Vagina (tissue), 2 donors: ENCODE measurements at regions not wholly inside any gene's neighbourhood (a gene's known extent, or its start where the extent isn't known, plus 50 kb on each side); places are given as distances from the start of the nearest gene placed in this dataset.

ENCODE experiments used
- CTCF ChIP-seq, 3 experiments: fragments of 450-650 bp in 2 of 3; fragments of 200-600 bp in 1 of 3; sonication (generic) in 1 of 3; IDR thresholded peaks; one replicate each; pipeline ENCODE4 v1.5.1; 2017 to 2019; ENCODE audit warnings: antibody characterized with exemption in 3 of 3, mild to moderate bottlenecking in 2 of 3, moderate library complexity in 2 of 3
- POLR2A ChIP-seq, 2 donors: fragments of 450-650 bp; IDR thresholded peaks; one replicate each; pipeline ENCODE4 v1.6.1; 2017; ENCODE audit warnings: antibody characterized with exemption in 2 of 2, mild to moderate bottlenecking in 2 of 2, moderate library complexity in 2 of 2
- POLR2AphosphoS5 ChIP-seq, 2 donors: sonication (generic); formaldehyde crosslinking; IDR thresholded peaks; one replicate each; pipeline ENCODE4 v1.9.0; 2017; ENCODE audit warnings: antibody characterized with exemption in 2 of 2, mild to moderate bottlenecking in 2 of 2, low read depth in 1 of 2; ENCODE audit not compliant: insufficient read depth in 1 of 2

GRCh38 chr7:136183981-136184380 is 206.8 kb upstream of the MTPN start:
- TF ChIP-seq CTCF (IDR thresholded peaks at IDR 0.05) (no peak), POLR2A (IDR thresholded peaks at IDR 0.05) (no peak), POLR2AphosphoS5 (IDR thresholded peaks at IDR 0.05; ENCODE audit: insufficient read depth in 1 of 2, low read depth in 1 of 2) (no peak)
